Naive B cell (primary cell): ENCODE measurements at regions not wholly inside any gene's neighbourhood (a gene's known extent, or its start where the extent isn't known, plus 50 kb on each side); places are given as distances from the start of the nearest gene placed in this dataset.
"Not testable (repeated sequence)": the region's sequence is repeated elsewhere in the genome, so short reads cannot be mapped to it uniquely, and the experiment has no call there.

Experiments
- ATAC-seq, 2 donors: fragments of 150-1000 bp; cut with Tn5 transposase; 2 replicates each; pipeline ENCODE4 v1.10.0; 2021; ENCODE audit warnings: low read depth in 2 of 2, mild to moderate bottlenecking in 2 of 2, moderate library complexity in 2 of 2
- DNase-seq: peaks from one replicate; pipeline ENCODE4 v3.0.0; 2022
- H3K27ac Mint-ChIP-seq, 6 donors: one replicate each; pipeline ENCODE4 v1.8.0; 2020 to 2022; ENCODE audit warnings: mild to moderate bottlenecking in 6 of 6, mixed read lengths in 6 of 6, moderate library complexity in 5 of 6, inconsistent platforms in 2 of 6
- H3K27me3 Mint-ChIP-seq, 3 donors: one replicate each; pipeline ENCODE4 v1.8.0; 2021 to 2022; ENCODE audit warnings: mixed read lengths in 3 of 3, mild to moderate bottlenecking in 1 of 3
- H3K36me3 Mint-ChIP-seq, 2 donors: one replicate each; pipeline ENCODE4 v1.8.0; 2020 to 2022; ENCODE audit warnings: mixed read lengths in 2 of 2, inconsistent platforms in 1 of 2, mild to moderate bottlenecking in 1 of 2
- H3K4me1 Mint-ChIP-seq, 3 donors: one replicate each; pipeline ENCODE4 v1.8.0; 2020 to 2022; ENCODE audit warnings: mixed read lengths in 3 of 3, inconsistent platforms in 1 of 3, mild to moderate bottlenecking in 1 of 3, moderate library complexity in 1 of 3
- H3K4me3 Mint-ChIP-seq, 8 donors: one replicate each; pipeline ENCODE4 v1.8.0; 2020 to 2022; ENCODE audit warnings: mild to moderate bottlenecking in 8 of 8, mixed read lengths in 8 of 8, moderate library complexity in 8 of 8, inconsistent platforms in 2 of 8
- H3K9me3 Mint-ChIP-seq, 7 donors: one replicate each; pipeline ENCODE4 v1.8.0; 2020 to 2022; ENCODE audit warnings: mixed read lengths in 7 of 7, mild to moderate bottlenecking in 5 of 7, inconsistent platforms in 2 of 7, moderate library complexity in 1 of 7

DNA sequence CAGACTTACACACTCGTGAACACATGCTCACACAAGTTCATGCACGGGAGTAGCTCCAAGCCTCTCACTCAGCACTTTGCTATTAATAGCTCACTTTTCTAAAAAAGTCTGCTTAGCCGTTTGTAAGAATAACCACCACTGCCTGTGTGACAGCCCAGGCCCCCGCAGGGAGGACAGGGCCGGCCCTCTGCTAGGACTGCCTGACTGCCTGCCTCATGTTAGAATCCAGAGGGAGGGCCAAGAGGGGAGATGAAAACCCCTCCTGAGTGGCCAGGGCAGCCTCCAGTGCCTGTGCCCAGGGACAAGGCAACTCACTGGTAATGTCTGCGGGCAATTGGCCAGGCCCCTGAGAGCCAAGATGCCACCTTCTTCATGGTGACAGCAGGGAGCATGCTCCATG is 152.9 kb upstream of the PLGLB2 start:
- H3K27ac Mint-ChIP-seq, H3K27me3 Mint-ChIP-seq, H3K4me1 Mint-ChIP-seq, H3K36me3 Mint-ChIP-seq, H3K4me3 Mint-ChIP-seq, DNase-seq, ATAC-seq, H3K9me3 Mint-ChIP-seq: not testable (repeated sequence)

DNA sequence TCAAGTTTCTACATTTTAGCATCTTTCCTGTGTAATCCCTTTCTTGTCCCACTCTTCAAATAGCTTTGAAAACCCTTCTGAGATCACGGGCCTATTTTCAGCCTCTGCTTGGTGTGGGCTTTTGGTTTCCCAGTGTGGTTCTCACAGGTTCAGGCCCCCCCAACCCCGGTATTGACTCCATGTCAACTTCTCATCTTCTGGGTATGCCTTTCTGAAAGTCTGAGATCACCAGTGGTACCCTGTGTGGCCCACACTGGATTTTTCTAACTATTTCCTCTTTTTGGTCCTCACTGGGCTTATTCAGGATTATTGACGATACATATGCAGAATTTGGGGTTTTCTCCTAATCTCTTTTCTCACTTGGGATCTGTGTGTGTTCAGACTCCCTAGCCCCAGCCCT is 146.9 kb upstream of the PLGLB2 start:
- not testable (repeated sequence) for H3K4me3 Mint-ChIP-seq, H3K4me1 Mint-ChIP-seq, H3K27ac Mint-ChIP-seq, H3K27me3 Mint-ChIP-seq, ATAC-seq, H3K9me3 Mint-ChIP-seq, H3K36me3 Mint-ChIP-seq, DNase-seq

DNA sequence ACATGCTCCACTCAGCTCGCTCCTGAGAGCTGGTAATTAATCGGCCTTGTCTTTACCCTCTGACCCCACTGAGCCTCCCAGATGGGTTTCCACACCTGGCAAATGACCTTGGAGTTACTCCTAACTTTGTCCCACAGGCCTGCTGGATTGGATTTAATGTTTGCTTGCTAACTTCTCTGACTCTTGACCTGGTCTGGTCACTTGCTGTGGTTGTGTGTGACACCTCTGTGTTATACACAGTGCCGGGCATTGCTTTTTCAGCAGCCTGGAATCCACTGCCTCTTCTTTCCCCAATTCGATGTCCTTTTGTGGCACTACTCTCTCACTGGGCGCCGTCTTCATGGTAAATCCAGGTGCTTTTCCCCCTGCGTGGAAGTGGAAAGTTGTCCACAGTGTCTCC is 145.8 kb upstream of the PLGLB2 start:
- not testable (repeated sequence) for H3K27ac Mint-ChIP-seq, H3K27me3 Mint-ChIP-seq

DNA sequence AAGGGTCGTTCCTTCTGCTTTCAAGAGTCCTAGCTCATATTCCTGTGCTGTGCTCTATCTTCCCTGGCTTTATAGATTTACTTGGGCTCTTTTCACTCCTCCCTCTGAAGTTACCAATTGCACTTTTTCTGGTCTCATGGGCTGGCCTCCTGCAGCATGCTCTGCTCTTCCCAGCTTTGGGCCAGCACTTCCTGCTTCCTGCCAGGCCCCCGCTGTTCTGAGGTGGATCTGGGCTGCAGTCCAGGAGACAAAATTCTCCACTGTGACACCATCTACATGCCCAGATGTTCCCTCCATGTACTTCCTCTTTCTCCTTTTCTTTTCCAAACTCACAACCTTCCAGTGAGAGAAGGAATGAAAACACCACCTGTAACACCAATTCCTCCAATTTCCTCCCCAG is 145.2 kb upstream of the PLGLB2 start:
- not testable (repeated sequence) for H3K36me3 Mint-ChIP-seq, H3K9me3 Mint-ChIP-seq, H3K27ac Mint-ChIP-seq, ATAC-seq, H3K4me1 Mint-ChIP-seq, H3K27me3 Mint-ChIP-seq, H3K4me3 Mint-ChIP-seq, DNase-seq

More for the DNA sequence above, 145.8 kb upstream of the PLGLB2 start:
- ATAC-seq, H3K4me1 Mint-ChIP-seq, H3K4me3 Mint-ChIP-seq, H3K9me3 Mint-ChIP-seq, H3K36me3 Mint-ChIP-seq, DNase-seq: not testable (repeated sequence)

DNA sequence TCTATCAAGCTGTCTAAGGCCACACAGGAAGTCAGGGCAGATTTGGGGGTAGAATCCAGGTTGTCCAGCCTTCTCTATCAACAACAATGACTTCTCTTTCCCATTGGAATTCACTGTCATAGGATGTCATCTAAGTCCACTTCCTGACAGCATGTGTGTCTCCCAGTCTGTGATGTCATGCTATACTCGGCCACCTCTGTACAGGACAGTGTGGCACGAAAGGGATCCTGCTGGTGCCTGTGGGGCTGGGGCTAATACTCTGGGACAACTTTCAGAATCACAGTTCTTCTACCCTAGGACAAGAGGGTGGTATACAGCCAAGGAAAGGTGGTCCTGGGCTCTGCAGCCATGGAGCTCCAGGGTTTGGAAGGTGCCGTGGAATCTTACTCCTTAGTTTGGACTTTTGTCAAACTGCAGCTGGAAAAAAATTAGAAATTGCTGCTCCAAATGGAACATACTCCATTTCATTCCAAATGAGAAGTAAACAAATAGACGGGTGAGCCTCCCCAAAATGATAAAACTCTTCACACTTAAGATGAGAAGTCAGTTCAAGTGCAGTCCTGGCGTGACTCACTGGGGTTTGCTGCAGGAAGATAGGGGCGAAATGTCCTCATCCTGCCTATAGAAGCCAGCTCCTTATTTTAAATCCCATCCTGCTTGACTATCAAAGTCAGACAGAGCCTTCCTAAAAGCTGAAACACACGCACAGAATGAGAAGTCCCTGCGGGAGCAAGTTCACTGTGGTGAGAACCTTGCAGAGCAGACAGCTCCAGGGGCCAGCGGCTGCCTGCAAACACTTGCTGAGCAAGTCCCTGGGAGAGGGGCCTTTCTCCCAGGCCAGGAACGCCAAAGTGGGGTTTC is 144.2 kb upstream of the PLGLB2 start:
- not testable (repeated sequence) for H3K27me3 Mint-ChIP-seq, H3K9me3 Mint-ChIP-seq, H3K27ac Mint-ChIP-seq, H3K36me3 Mint-ChIP-seq, ATAC-seq, DNase-seq, H3K4me3 Mint-ChIP-seq, H3K4me1 Mint-ChIP-seq

DNA sequence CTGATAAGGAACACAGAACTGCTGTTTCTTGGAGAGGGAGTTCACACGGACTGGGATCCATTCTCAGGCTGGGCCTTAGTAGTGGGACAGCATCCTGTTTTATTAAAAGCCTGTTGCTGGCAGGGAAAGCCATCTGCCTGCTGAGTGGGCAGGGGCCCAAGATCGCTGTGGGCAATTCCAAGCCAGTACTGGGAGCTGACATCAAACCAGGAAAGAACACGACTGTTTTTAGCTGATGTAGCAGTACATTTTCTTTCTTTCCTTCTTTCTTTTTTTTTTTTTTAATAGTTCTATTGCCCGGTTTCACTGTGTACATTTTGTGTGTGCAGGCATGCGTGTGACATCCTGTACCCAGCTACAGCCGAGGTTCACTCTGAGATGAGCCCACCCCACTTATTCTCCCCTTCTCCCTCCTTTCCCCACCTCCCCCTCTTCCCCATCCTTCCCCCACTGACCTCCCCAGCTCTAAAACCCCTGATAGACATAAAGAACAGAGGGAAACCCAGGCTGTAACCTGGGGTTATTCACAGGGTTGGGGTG is 143.5 kb upstream of the PLGLB2 start:
- DNase-seq, H3K36me3 Mint-ChIP-seq, H3K4me1 Mint-ChIP-seq, H3K9me3 Mint-ChIP-seq, ATAC-seq, H3K27me3 Mint-ChIP-seq, H3K4me3 Mint-ChIP-seq, H3K27ac Mint-ChIP-seq: not testable (repeated sequence)

DNA sequence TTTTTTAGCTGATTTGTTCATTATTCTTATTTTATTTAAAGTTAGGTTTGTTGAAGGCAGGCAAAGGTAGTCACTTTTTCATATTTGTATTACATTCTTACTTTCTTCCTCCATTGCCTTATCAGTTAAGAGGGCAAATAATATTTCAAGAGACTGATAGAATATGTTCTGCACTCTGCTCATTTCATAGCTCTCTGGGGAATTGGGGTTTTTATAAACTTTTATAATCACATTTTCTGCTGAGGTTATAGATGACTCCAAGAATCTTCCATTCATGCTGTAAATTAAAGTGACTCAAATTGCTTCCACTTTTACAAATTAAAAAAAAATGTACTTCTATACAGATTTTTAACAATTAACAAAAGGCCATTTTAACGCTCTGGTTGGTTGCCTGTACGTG is 142.9 kb upstream of the PLGLB2 start:
- not testable (repeated sequence) for H3K9me3 Mint-ChIP-seq, ATAC-seq, H3K36me3 Mint-ChIP-seq, H3K27ac Mint-ChIP-seq, H3K27me3 Mint-ChIP-seq, H3K4me1 Mint-ChIP-seq, DNase-seq, H3K4me3 Mint-ChIP-seq

DNA sequence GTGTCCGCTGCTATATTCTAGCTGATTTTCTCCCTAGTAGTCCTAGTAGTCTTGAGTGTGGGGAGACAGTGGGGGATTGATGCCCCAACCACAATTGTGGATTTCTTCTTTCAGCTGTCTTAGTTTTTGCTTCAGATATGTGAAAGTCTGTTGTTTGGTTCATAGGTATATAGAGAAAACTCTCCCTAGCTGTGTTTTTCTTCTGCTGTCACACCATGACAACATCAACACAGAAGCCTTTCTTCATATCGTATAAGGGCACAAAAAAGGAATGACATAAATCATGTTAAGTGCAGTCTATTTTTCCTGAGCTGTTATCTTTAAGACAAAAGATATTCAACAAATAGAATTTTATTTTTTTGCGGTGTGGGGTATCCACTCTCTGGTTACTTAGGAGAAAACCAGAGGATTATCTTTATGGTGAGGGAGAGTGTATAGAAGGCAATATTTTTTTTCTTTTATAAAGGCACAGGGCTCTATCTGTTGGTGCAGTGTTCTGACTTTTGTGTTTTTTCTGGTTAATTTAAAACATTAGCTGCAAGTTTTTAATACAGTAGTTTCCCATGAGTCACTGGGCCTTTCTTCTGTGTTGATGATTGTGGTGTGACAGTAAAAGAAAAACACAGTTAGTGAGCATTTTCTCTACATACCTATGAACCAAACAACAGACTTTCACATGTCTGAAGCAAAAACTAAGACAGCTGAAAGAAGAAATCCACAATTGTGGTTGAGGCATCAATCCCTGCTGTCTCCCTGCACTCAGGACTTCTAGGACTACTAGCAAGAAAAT is 139.3 kb upstream of the PLGLB2 start:
- not testable (repeated sequence) for DNase-seq, H3K9me3 Mint-ChIP-seq, H3K27ac Mint-ChIP-seq, H3K27me3 Mint-ChIP-seq, ATAC-seq, H3K4me3 Mint-ChIP-seq, H3K36me3 Mint-ChIP-seq, H3K4me1 Mint-ChIP-seq

DNA sequence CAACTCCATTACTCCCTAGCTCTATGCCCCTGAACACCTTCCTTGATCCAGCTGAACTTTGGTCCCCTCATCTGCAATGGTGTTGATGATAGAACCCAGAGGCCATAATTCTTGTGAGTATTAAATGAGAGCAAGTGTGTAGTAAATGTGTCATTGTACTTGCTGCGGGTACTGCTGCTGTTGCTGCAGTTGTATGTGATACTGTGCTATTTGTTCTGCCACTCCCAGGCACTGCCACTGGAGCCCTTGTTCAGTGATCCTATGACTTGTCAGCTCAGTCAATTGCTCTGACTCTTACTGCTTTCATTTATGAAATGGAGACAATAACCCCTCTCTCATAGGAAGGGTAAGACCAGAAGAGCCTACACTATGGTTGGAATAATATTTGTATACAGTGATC is 136.9 kb upstream of the PLGLB2 start:
- not testable (repeated sequence) for H3K4me3 Mint-ChIP-seq, H3K4me1 Mint-ChIP-seq, H3K36me3 Mint-ChIP-seq, DNase-seq, H3K9me3 Mint-ChIP-seq, H3K27ac Mint-ChIP-seq, H3K27me3 Mint-ChIP-seq, ATAC-seq

DNA sequence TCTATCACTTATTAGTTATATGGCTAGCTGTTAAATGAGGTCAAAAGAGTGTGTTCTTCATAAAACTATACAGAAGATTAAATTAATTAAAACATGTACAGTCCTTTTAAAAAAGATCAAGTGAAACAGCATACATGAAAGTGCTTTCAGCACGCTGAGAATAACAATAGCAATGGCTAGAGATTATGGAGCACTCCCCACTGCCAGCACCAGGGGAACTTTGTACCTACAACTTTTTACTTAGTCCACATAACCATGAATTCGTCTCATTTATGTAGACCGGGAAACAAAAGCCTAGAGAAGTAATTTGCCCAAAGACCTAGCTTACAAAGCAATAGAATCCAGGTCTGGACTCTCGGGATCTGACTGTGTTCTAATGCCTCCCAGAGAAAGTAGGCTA is 136.5 kb upstream of the PLGLB2 start:
- ATAC-seq, H3K27ac Mint-ChIP-seq, H3K4me1 Mint-ChIP-seq: not testable (repeated sequence)

DNA sequence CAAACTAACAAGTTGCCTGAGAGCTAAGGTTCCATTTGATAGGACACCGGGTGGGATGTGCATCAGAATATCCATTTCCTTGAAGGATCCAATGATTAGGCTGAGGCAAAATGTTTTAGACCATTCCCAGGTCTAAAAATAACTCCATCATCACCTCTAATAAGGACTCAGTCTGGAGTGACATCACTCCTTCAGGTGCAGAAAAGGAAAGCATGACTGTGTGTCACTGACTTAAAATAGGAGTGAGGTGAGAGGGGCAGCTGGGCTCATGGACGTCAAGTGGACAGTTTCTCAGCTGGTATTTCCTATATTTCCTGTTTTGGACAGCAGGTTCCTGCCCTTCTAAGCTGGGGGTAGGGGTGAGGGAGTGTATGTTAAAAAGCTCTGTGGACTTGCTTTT is 135.9 kb upstream of the PLGLB2 start:
- ATAC-seq, DNase-seq, H3K4me1 Mint-ChIP-seq, H3K27me3 Mint-ChIP-seq, H3K27ac Mint-ChIP-seq, H3K4me3 Mint-ChIP-seq, H3K36me3 Mint-ChIP-seq, H3K9me3 Mint-ChIP-seq: not testable (repeated sequence)

More for the DNA sequence above, 136.5 kb upstream of the PLGLB2 start:
- H3K9me3 Mint-ChIP-seq, H3K4me3 Mint-ChIP-seq, H3K27me3 Mint-ChIP-seq, H3K36me3 Mint-ChIP-seq, DNase-seq: not testable (repeated sequence)

DNA sequence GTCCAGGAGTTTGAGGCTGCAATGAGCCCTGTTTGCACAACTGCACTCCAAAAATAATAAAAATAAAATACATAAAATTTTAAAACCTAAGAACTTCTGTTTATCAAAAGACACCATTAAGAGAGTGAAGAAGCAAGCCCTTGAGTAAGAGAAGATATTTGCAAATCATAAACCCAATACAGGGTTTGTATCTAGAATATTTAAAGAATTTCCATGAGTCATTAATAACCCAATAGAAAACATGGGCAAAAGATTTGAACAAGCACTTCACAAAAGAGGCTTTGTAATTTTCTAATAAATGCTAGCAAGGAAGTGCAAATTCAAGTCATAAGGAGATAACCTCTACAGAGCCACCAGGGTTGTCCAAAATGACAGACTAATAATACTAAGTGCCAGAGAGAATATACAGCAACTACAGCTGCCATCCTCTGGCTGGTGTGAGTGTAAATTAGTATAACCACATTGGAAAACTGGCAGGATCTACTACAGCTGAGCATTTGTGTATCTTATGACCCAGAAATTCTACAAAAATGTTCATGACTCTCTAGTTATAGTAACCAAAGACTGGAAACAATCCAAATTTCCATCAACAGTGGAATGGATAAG is 133.0 kb upstream of the PLGLB2 start:
- H3K4me1 Mint-ChIP-seq, H3K36me3 Mint-ChIP-seq, H3K27ac Mint-ChIP-seq, ATAC-seq, H3K27me3 Mint-ChIP-seq, H3K4me3 Mint-ChIP-seq, DNase-seq, H3K9me3 Mint-ChIP-seq: not testable (repeated sequence)

DNA sequence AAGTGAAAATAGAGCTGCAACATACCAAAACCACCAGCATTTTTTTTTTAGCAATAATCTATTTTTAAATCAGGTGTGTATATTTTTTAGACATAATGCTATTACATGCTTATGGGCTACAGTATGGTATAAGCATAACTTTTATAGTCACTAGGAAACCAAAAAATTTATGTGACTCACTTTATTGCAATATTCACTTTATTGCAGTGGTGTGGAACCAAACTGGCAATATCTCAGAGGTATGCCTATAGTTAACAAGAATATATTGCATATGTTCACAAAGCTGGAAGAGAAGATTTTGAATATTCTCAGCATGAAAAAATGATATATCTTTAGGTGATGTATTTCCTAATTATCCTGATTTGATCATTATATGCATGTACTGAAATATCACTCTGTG is 128.8 kb upstream of the PLGLB2 start:
- H3K27me3 Mint-ChIP-seq, ATAC-seq, H3K9me3 Mint-ChIP-seq, H3K4me3 Mint-ChIP-seq, DNase-seq, H3K27ac Mint-ChIP-seq, H3K4me1 Mint-ChIP-seq, H3K36me3 Mint-ChIP-seq: not testable (repeated sequence)

DNA sequence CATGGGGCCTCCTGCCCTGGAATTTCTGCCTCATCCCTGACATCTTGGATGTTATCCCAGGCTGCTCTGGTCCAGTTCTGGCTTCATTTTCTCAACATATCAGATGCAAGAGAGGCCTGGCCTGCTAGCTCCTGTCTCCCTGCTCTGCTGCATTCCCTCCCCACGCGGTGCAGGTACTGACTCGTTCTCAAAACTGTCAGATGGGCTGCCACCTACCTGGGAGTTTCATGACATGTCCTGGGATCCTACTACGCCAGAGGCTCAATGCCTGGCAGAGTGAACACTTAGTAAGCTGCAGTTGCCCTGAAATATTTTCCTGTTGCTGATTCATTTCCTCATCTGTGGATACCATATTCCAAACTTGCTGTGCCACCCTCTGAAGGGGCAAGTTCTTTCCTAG is 126.7 kb upstream of the PLGLB2 start:
- H3K27ac Mint-ChIP-seq, H3K27me3 Mint-ChIP-seq, ATAC-seq: not testable (repeated sequence)

More for the DNA sequence above, 126.7 kb upstream of the PLGLB2 start:
- DNase-seq, H3K4me1 Mint-ChIP-seq, H3K4me3 Mint-ChIP-seq, H3K9me3 Mint-ChIP-seq, H3K36me3 Mint-ChIP-seq: not testable (repeated sequence)
